ENCODE measurements at regions not wholly inside any gene's neighbourhood (a gene's known extent, or its start where the extent isn't known, plus 50 kb on each side); places are given as distances from the start of the nearest gene placed in this dataset.

DNA sequence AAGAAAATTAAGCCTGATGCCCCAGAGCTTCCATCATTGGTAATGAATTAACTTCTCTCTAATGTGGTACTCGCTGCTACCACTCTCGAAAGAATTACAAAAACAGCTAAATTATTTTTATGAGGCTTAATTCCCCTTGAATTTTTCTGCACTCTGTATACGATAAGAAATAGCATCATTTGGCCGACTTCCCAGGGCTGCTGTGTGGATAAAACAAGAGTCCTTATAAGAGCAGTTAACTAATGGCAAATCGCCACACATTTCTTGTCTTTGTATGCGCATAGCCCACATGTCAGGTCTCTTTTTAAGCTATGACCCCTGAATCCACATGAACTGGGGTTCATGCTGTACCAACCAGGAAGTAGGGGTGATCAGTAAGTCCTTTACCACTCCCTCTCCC, 668.4 kb downstream of the TMEM182 start:
- WGBS, 2 donors (ENCODE audit: low coverage in 1 of 2): 70 to 75% methylated on average over 4 to 6 of the region's 6 CpGs
- H3K27ac ChIP-seq: no peak overlapping the region
- intact Hi-C loops (cut with DNase I; ENCODE audit: low total_unique reads) (no loop called here), in situ Hi-C loops (cut with MboI; ENCODE audit: low pct_ligation_motif_present in 1 of 4, low pct_unique_long_range_greater_than_20kb in 1 of 4, low sequenced_read_pairs in 3 of 4) (no loop called here)
- TF ChIP-seq, protein P1, sequence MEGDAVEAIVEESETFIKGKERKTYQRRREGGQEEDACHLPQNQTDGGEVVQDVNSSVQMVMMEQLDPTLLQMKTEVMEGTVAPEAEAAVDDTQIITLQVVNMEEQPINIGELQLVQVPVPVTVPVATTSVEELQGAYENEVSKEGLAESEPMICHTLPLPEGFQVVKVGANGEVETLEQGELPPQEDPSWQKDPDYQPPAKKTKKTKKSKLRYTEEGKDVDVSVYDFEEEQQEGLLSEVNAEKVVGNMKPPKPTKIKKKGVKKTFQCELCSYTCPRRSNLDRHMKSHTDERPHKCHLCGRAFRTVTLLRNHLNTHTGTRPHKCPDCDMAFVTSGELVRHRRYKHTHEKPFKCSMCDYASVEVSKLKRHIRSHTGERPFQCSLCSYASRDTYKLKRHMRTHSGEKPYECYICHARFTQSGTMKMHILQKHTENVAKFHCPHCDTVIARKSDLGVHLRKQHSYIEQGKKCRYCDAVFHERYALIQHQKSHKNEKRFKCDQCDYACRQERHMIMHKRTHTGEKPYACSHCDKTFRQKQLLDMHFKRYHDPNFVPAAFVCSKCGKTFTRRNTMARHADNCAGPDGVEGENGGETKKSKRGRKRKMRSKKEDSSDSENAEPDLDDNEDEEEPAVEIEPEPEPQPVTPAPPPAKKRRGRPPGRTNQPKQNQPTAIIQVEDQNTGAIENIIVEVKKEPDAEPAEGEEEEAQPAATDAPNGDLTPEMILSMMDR (IDR thresholded peaks at IDR 0.05): no peak
- TF ChIP-seq EP300 (IDR thresholded peaks at IDR 0.05; ENCODE audit: low read depth): no peak
- TF ChIP-seq POLR2AphosphoS5 (IDR thresholded peaks at IDR 0.05): no peak
- no peak for TF ChIP-seq POLR2A (IDR thresholded peaks at IDR 0.05)
- no peaks in the 10 kb centered on the region for H3K36me3 ChIP-seq
- no peak for DNase-seq
- no peaks in the 10 kb centered on the region for H3K27me3 ChIP-seq
- H3K4me1 ChIP-seq: no peaks in the 10 kb centered on the region
- H3K9me3 ChIP-seq: no peaks in the 10 kb centered on the region
- H3K4me3 ChIP-seq: no peak overlapping the region

DNA sequence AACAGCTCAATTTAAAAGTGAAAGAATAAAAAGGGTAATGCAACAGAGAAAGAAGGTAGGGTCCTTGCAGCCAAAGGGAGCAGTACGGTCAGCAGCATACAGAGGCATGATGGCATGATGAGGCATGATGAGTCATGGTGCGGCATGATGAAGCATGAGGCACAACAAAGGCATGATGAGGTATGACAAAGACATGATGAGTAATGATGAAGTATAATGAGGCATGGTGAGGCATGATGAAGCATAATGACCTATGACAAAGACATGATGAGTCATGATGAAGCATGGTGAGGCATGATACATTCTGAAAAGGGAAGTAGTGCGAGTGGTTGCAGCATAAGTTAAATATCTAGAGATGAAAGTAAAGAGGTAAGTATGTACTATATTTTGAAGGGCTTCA, 673.2 kb downstream of the TMEM182 start:
- TF ChIP-seq POLR2A (IDR thresholded peaks at IDR 0.05) (no peak), POLR2AphosphoS5 (IDR thresholded peaks at IDR 0.05) (no peak), EP300 (IDR thresholded peaks at IDR 0.05; ENCODE audit: low read depth) (no peak)
- TF ChIP-seq, protein P1 (IDR thresholded peaks at IDR 0.05): no peak
- 89 to 93% methylated on average over 3 of the region's 3 CpGs for WGBS, 2 donors (ENCODE audit: low coverage in 1 of 2)
- Histone ChIP-seq H3K4me1 (no peaks in the 10 kb centered on the region), H3K4me3 (no peak overlapping the region), H3K36me3 (no peaks in the 10 kb centered on the region), H3K27me3 (no peaks in the 10 kb centered on the region), H3K27ac (no peak overlapping the region), H3K9me3 (no peaks in the 10 kb centered on the region)
- in situ Hi-C loops (cut with MboI; ENCODE audit: low pct_ligation_motif_present in 1 of 4, low pct_unique_long_range_greater_than_20kb in 1 of 4, low sequenced_read_pairs in 3 of 4) (no loop called here), intact Hi-C loops (cut with DNase I; ENCODE audit: low total_unique reads) (no loop called here)
- no peak for DNase-seq

DNA sequence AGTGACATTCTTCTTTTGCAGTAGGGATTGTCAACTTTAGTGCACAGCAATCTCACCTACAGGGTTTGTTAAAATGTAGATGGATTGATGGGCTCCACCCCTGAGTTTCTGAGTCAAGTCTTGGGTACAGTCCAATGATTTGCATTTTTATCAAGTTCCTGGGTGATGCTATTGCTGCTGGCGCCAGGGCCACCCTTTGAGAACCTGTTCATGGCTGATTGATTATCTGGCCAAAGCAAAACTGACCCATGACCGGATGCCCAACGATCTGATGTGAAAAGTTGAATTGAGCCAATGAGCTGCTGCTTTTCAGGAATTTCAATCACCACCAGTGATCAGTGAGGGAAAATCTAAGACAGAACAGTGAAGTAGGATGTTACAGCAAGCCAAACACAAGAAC, 675.3 kb downstream of the TMEM182 start:
- Histone ChIP-seq H3K27ac (no peak overlapping the region), H3K4me1 (no peaks in the 10 kb centered on the region), H3K4me3 (no peak overlapping the region), H3K27me3 (no peaks in the 10 kb centered on the region), H3K36me3 (no peaks in the 10 kb centered on the region), H3K9me3 (no peaks in the 10 kb centered on the region)
- intact Hi-C loops (cut with DNase I; ENCODE audit: low total_unique reads) (no loop called here), in situ Hi-C loops (cut with MboI; ENCODE audit: low pct_ligation_motif_present in 1 of 4, low pct_unique_long_range_greater_than_20kb in 1 of 4, low sequenced_read_pairs in 3 of 4) (no loop called here)
- no peak for DNase-seq
- TF ChIP-seq, protein P1 (IDR thresholded peaks at IDR 0.05): no peak
- TF ChIP-seq EP300 (IDR thresholded peaks at IDR 0.05; ENCODE audit: low read depth) (no peak), POLR2AphosphoS5 (IDR thresholded peaks at IDR 0.05) (no peak), POLR2A (IDR thresholded peaks at IDR 0.05) (no peak)
- 67% methylated on average over 3 of the region's 3 CpGs; no CpG with 5 or more reads in 1 of the 2 donors for WGBS, 2 donors (ENCODE audit: low coverage in 1 of 2)

DNA sequence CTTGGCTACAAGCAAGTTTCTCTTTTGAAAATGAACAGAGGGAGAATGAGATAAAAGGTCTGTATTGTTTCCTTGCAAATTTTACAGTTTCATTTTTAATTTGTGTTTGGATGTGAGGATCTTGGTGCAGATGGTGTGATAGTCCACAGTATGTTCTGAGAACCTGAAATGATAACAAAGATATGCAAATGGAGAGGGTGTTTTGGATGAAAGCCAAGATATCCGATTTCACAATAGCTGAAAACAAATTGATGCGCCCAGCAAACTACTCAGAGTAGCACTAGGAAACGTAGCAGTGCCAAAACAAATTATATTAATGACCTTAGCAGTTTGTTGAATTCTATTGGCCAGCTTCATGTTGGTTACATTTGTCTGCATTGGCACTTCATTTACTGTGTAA, 683.5 kb downstream of the TMEM182 start:
- H3K27me3 ChIP-seq: no peaks in the 10 kb centered on the region
- H3K4me3 ChIP-seq: no peak overlapping the region
- H3K4me1 ChIP-seq: no peaks in the 10 kb centered on the region
- intact Hi-C loops (cut with DNase I; ENCODE audit: low total_unique reads): no loop called here
- H3K27ac ChIP-seq: no peak overlapping the region
- no peaks in the 10 kb centered on the region for H3K9me3 ChIP-seq
- WGBS, 2 donors (ENCODE audit: low coverage in 1 of 2): 17 to 25% methylated on average over 3 of the region's 3 CpGs
- no peak for DNase-seq
- in situ Hi-C loops (cut with MboI; ENCODE audit: low pct_ligation_motif_present in 1 of 4, low pct_unique_long_range_greater_than_20kb in 1 of 4, low sequenced_read_pairs in 3 of 4): no loop called here
- no peaks in the 10 kb centered on the region for H3K36me3 ChIP-seq
- TF ChIP-seq POLR2A (IDR thresholded peaks at IDR 0.05) (no peak), POLR2AphosphoS5 (IDR thresholded peaks at IDR 0.05) (no peak), EP300 (IDR thresholded peaks at IDR 0.05; ENCODE audit: low read depth) (no peak)
- TF ChIP-seq, protein P1 (IDR thresholded peaks at IDR 0.05): no peak
